ENCODE measurements at regions not wholly inside any gene's neighbourhood (a gene's known extent, or its start where the extent isn't known, plus 50 kb on each side); places are given as distances from the start of the nearest gene placed in this dataset.

DNA sequence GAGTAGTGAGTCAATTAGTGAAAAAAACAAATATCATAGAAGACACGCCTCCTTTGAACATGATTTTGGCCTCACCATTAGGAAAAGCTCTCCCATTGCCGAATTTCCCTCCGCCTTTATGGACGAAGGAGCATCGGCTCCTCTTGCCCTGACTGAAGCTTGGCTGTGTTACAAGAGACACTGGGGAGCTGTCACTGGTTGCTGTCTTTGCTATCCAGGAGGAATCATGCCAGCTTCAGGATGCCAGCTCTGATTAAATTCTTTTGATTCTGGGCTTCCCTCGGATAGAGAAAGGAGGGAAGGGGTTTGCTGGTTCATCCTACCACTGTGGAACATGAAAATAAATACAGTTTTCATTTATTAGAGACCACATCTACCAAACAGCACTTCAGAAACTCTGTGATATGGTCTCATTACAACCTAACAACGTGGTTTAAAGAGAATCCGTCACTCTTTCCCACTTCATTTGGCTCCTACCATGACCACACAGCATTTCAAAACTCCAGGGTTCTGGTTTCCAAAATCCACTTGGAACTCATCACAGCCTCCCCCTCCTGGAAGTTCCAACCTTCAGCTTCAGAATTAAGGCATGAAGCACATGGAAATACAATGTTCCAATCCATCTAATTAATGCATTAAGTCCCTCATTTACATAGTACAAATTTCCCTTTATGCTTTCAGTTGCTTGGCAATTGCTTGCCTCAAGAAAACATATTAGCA, 446.0 kb downstream of the EFNB2 start:
- Histone ChIP-seq H4K20me1 (ENCODE audit: insufficient read depth, low read length) (no peaks in the 10 kb centered on the region), H3K9ac (ENCODE audit: low read length) (no peak overlapping the region), H3K9me3 (ENCODE audit: low read length) (no peaks in the 10 kb centered on the region), H3K79me2 (ENCODE audit: insufficient read depth, low read length) (no peaks in the 10 kb centered on the region), H3K27me3 (ENCODE audit: insufficient read depth, low read length) (no peaks in the 10 kb centered on the region), H2AFZ (ENCODE audit: low read length) (no peak overlapping the region), H3K9me2 (ENCODE audit: low read depth, low read length) (no peaks in the 10 kb centered on the region), H3K4me3 (ENCODE audit: low read depth, low read length, poor library complexity, severe bottlenecking) (no peak overlapping the region), H3K27ac (ENCODE audit: low read depth, low read length, poor library complexity, severe bottlenecking) (no peak overlapping the region), H3K4me2 (ENCODE audit: low read length) (no peak overlapping the region), H3K36me3 (ENCODE audit: insufficient read depth, low read length) (no peaks in the 10 kb centered on the region), H3K4me1 (ENCODE audit: insufficient read depth, low read length, severe bottlenecking) (no peaks in the 10 kb centered on the region), H3F3A (ENCODE audit: insufficient read depth, low read length) (no peaks in the 10 kb centered on the region)
- no peak for TF ChIP-seq EZH2 (IDR thresholded peaks at IDR 0.05; ENCODE audit: borderline replicate concordance, low read length)
- TF ChIP-seq CTCF (IDR thresholded peaks at IDR 0.05; ENCODE audit: low read length) = no peak

- Histone ChIP-seq H3K36me3 (ENCODE audit: insufficient read depth, low read length) (no peaks in the 10 kb centered on the region), H3K79me2 (ENCODE audit: insufficient read depth, low read length) (no peaks in the 10 kb centered on the region), H2AFZ (ENCODE audit: low read length) (no peak overlapping the region), H3K9me2 (ENCODE audit: low read depth, low read length) (no peaks in the 10 kb centered on the region), H3F3A (ENCODE audit: insufficient read depth, low read length) (no peaks in the 10 kb centered on the region), H3K4me2 (ENCODE audit: low read length) (no peak overlapping the region), H3K27me3 (ENCODE audit: insufficient read depth, low read length) (no peaks in the 10 kb centered on the region), H3K27ac (ENCODE audit: low read depth, low read length, poor library complexity, severe bottlenecking) (no peak overlapping the region), H3K4me1 (ENCODE audit: insufficient read depth, low read length, severe bottlenecking) (no peaks in the 10 kb centered on the region), H3K9ac (ENCODE audit: low read length) (no peak overlapping the region), H4K20me1 (ENCODE audit: insufficient read depth, low read length) (no peaks in the 10 kb centered on the region), H3K4me3 (ENCODE audit: low read depth, low read length, poor library complexity, severe bottlenecking) (no peak overlapping the region), H3K9me3 (ENCODE audit: low read length) (no peaks in the 10 kb centered on the region)
- TF ChIP-seq EZH2 (IDR thresholded peaks at IDR 0.05; ENCODE audit: borderline replicate concordance, low read length) (no peak), CTCF (IDR thresholded peaks at IDR 0.05; ENCODE audit: low read length) (no peak)
Measured at GRCh38 chr13:106088085-106088484, 447.4 kb downstream of the EFNB2 start.

- H4K20me1 ChIP-seq (ENCODE audit: insufficient read depth, low read length) = no peaks in the 10 kb centered on the region
- H3K4me2 ChIP-seq (ENCODE audit: low read length) = no peak overlapping the region
- H3K9me2 ChIP-seq (ENCODE audit: low read depth, low read length) = no peaks in the 10 kb centered on the region
- H3K27me3 ChIP-seq (ENCODE audit: insufficient read depth, low read length) = no peaks in the 10 kb centered on the region
- H3K9ac ChIP-seq (ENCODE audit: low read length) = no peak overlapping the region
- no peaks in the 10 kb centered on the region for H3K9me3 ChIP-seq (ENCODE audit: low read length)
- no peak overlapping the region for H3K27ac ChIP-seq (ENCODE audit: low read depth, low read length, poor library complexity, severe bottlenecking)
- no peaks in the 10 kb centered on the region for H3F3A ChIP-seq (ENCODE audit: insufficient read depth, low read length)
- no peak overlapping the region for H2AFZ ChIP-seq (ENCODE audit: low read length)
- TF ChIP-seq EZH2 (IDR thresholded peaks at IDR 0.05; ENCODE audit: borderline replicate concordance, low read length) (no peak), CTCF (IDR thresholded peaks at IDR 0.05; ENCODE audit: low read length) (no peak)
- no peak overlapping the region for H3K4me3 ChIP-seq (ENCODE audit: low read depth, low read length, poor library complexity, severe bottlenecking)
- H3K79me2 ChIP-seq (ENCODE audit: insufficient read depth, low read length) = no peaks in the 10 kb centered on the region
- no peaks in the 10 kb centered on the region for H3K36me3 ChIP-seq (ENCODE audit: insufficient read depth, low read length)
- no peaks in the 10 kb centered on the region for H3K4me1 ChIP-seq (ENCODE audit: insufficient read depth, low read length, severe bottlenecking)
Measured at GRCh38 chr13:106087201-106087600, 448.3 kb downstream of the EFNB2 start.
